Effector CD4-positive, alpha-beta T cell (primary cell): ENCODE measurements at regions not wholly inside any gene's neighbourhood (a gene's known extent, or its start where the extent isn't known, plus 50 kb on each side); places are given as distances from the start of the nearest gene placed in this dataset.

Experiments used
- DNase-seq: peaks from one replicate; pipeline ENCODE4 v3.0.0-alpha.2; 2020

DNA sequence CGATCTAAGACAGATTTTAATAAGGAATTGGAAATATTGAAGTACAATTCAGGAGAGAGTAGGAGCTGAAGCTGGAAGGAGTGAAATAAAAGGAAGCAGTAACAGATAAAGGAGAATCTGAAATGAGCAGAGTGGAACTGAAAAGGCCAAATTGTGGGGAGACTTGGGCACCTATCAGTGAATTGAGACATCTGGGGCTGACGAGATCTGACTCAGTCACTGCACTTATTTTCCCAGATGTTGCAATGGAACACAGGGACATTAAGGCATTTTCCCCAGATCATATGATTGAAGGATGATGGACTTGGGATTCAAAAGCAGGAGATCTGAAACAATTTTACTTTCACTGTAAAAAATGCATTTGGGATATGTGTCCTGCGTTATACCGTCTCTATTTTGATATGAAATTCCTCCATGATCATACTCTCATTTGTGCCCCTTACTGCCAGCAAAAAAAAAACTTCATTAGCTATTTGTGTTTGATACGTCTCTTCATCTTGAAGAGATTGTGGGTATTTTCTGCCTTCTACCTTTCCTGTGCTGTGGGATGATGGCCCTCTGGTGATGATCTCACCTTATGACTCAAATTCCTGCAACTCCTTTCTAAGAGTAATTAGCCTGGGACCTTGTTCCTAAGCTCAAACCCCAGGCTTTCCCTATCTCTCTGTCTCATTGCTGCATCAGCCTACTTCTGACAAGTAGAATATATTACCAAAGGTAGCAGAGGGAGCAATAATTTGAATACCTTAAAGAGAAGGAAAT is 278.5 kb upstream of the MAN1A1 start:
- no peak for DNase-seq

DNA sequence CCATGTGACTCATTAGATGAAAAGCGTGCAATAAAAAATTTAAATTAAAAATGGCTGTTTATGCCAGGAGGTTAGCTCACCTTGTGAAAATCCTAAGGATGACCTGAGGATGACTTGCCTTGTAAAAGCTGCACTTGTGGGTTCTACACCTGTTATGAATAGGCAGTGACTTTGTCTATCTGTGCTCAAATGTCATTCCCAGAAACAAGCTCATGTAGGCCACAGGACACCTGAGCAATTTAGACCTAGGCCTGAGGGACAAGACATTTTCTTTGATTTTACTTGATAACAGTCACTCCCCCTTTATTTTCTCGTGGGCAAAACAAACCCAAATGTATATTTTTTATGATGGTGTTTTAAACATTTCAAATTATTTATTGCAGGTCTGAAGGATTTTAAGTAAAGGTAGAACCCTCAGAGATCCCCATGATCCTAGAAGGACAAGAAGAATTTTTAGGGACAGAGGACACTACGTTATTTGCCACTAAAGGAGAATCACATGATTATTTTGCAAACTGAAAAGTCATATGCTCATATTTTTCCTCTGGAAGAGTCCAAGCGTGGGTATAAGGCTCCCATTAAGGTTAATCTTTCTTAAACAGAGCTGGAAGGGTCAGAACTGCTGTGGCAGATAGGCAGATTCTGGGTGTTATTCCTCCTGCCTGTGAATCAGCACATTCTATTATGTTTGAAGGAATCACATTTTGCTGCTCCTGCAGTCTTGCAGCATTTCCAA is 277.5 kb upstream of the MAN1A1 start:
- DNase-seq, result no peak

DNA sequence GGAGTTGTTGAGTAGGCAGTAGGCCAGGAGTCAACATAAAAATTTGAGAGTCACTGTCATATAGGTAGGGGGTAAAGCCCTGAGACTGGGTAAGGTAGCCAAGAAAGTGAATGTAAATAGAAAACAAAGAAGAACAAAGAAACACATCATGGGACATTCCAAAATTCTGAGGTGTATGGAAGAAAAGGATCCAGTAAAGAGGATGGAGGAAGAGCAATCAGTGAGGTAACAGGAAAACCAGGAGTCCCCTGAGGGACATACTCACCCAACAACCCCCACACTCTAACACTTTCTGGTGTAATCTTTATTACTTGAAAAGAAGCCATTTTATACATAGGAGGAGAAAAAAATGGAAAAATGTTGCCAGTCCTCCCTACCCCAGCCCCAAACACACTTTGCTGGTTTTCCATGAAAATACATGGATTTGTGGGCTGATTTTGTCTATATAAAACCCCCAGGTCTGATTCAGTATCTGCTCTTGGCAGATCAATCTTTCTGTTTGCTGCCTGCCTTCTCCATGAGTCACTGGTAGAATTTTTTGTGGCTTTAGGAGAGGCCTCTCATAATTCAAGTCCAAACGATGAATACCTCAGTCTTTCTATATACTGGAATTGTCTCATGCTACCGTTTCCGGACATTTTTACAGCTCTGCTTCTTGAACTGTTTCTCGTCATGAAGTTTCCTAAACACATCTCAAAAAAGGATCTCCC is 271.4 kb upstream of the MAN1A1 start:
- no peak for DNase-seq

DNA sequence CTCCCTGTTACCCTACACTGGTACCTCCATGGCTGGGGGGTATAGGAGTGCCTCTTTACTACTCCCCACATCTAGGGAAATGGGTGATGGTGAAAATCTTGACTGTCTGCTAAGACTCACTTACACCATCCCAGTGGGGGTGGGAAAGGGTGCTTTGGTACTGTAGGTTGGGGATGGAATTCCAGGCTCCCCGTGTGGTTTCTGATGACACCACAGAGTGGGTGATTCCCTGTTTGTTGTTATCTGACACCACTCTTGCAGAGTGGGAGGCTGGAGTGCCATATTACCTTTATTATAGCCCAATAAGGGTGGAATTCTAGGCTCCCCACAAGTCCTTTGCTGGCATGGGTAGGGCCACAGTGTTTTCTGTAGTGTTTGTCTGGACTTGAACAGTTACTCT is 264.6 kb upstream of the MAN1A1 start:
- DNase-seq, result no peak

DNA sequence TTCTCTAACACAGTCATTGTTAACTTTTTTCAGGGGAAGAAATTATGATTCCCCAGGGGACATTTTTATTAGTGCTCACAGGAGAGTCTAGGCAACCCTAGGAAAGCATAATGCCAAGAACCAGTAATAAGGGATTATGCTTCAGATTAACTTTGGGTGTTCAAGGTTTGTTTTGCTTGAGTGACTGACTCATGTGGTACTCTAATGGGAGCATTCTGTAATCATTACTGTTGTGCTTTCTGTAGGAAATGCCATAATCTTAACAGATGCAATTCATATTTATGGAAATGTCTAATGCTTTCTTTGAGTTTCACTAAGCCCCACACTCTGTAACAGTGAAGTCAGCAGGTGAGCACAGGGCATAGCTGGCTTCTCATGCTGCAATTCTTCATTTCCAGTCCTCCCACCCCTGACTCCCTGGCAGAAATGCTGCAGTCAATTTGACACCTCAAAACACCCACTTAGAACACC is 263.4 kb upstream of the MAN1A1 start:
- DNase-seq, result no peak

DNA sequence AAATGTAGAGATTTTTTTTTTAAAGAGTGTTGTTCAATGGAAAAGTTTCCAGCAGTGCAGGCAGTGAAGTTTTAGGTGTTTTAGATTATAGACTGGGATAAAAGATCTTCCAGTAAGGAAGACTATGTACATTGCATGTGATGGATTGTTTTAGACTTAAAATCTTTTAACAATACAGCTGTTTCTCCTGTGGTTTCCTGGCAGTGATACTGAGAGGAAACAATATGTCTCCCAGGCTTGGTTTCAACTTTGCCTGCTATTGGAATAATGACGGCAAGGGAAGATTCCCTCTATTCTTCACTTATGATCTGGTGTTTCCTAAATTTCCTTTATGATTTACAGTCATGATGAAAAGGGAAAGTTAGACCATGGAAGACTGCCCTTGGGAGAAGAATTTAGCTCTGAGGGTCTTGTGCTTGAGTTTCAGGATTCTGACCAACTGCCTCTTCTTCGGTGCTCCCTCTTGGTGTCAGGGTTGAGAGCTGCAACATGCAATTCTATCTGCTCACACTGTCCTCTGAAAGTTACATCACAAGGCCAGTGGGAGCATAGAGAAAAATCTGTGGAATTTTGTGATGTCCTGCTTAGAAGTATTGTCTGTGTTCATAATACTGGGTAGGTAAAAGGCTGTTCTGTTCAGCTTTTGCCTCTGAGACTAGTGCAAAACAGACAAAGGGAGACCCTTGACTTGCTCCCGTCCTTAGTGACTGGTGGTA is 262.8 kb upstream of the MAN1A1 start:
- no peak for DNase-seq

DNA sequence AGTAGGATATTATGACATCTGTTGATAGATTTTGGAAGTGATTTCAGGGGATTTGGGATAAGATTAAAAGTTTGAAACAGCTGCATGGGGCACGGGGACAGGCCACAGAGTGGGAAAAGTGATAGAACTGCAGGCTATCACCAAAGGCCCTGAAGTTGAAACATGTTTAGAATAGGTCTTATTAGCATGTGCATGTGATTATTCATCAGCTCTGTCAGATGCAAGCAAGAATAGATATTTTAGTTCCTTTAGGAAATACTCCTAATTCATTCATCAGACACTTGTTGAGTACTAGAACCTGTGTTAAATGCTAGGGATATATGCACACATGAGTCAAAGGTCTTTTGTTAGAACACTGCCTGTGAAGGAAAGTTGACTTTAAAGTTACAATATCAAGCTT is 261.2 kb upstream of the MAN1A1 start:
- no peak for DNase-seq

DNA sequence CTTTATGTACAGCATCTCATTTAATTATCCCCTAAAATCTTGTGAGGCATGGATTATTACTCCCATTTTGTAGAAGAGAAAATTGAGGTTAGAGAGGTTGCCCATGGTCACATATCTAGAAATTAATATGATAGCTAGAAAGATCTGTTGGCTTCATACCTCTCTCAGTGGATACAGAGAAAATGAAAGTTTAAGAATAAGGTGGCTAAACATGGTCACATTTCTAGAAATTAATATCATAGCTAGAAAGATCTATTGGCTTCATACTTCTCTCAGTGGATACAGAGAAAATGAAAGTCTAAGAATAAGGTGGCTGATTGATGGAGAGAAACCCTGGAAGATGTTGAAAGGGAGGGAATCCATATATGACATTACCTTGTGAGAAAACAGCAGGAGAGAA is 260.7 kb upstream of the MAN1A1 start:
- DNase-seq, result no peak

DNA sequence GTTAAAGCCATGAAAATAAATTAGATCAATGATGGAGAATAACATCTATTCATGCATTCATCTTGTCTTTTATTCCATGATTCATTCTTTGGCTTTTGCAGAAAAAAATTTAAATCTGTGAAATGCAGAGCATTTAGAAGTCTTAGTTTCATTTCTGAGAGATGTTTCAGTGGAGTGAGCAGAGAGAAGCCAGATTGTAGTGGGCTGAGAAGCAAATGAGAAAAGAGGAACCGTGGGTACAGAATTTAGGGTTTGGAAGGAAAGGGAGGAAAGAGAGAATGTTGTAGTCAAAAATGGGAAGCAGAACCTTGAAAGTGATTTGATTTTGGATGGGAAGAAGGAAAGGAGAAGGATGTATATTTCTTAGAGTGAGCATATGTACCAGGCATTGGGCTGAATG is 260.3 kb upstream of the MAN1A1 start:
- DNase-seq, result no peak

DNA sequence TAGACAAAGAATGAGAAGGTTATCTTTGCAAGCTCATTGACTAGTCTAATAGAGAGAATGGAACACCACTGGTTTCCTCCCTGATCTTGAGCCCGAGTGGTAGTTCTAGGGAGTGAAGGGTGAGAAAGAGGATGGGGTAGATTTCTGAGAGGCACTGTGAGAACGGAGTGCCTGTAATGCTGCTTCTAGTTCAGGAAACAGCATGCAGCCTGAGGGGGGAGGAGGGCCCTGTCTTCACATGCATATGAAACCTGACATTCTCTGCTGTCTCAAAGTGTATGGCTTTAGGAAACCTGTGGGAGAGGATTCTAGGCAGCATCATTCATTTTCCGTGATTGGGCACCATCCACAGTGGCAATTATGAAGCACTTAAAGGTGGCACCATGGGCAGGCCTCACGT is 259.4 kb upstream of the MAN1A1 start:
- DNase-seq, result no peak

DNA sequence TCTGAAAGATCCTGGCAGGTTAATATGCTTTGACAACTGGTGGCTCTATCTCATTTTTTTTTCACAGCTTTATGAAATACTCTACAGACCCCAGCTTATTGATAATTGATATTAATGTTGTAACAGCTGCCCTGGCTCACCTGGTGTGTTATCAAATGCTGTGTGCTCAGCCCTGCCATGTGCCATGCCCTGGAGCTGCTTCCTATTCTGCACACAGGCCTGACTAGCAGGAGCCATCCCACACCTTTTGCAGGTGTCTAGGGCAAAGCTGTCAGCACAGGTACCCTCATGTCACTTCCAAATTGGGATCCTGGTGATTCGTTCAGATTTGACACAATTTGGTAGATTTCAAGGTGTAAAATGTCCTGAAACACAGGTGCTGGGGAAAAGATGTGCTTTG is 254.6 kb upstream of the MAN1A1 start:
- DNase-seq, result no peak

DNA sequence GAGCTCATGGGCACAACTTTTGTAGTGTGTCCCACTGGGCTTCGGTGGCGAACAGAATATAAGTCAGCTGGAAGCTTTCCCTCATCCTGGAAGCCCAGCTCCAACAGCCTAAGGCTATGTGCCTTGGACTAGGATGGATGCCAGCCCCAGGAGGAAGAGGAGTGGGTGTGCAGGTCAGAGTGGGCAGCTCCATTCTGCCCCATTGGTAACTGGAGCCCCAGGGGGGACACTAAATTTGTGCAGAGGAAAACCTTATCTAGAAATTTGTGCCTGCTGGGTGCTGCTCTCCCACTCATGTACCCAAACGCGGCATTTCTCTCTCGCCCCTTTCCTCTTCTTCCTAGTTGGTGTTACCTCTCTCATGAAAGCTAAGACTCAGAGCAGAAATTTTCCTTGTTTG is 253.9 kb upstream of the MAN1A1 start:
- DNase-seq, result no peak

DNA sequence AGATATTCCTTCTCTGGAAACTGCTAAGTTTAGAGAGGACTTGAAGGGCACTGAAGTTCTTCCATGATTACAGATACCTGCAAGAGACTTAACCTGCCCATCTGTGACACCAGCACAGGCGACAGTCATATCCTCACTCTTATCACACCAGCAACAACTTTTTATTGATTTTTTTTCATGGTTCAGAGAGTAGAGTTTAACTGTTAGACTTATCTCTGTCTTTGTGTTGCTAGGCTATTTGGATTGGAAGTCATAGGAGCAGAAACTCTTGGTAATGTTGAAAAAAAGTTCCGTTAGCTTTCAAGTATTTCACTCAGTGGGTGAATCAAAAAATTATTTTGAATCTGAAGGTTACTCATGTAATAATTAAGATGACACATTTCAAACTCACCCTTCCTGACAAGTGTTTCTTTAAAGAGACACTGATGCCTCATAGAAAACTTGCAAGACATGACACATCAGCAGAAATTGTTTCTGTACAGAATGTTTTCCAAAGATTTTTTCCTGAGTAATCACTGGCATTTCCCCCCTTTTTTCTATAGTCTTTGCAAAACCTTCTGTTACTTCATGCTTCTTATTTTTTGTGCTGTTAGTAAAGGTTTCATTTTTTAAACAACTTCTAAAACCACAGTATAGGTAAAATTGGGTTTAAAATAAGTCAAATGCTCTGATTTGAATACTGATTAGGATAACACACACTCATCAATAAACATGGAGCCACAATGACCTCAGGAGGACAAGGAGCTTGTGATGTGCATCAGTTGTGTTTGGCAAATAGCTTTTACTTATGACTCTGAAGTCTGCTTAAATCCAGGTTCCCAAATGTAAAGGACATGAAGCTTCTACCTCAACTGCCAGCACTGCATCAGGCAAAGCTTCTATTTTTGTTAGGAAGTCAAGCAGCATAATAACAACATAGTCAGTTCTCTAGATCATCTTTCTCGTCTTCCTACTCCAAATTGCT is 252.9 kb upstream of the MAN1A1 start:
- no peak for DNase-seq

DNA sequence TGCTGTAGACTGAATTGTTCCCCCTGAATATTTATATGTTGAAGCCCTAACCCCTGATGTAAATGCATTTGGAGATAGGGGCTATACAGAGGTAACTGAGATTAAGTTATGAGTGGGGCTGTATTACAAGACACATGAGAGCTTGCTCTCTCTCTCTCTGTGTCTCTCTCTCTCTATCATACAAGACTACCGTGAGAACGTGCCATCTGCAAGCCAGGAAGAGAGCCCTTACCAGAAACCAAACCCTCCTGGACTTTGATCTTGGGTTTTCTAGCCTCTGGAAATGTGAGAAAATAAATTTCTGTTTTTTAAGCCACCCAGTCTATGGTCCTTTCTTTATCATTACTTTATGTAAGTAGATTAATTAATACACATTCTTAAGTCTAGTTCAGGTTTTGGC is 249.3 kb upstream of the MAN1A1 start:
- no peak for DNase-seq

DNA sequence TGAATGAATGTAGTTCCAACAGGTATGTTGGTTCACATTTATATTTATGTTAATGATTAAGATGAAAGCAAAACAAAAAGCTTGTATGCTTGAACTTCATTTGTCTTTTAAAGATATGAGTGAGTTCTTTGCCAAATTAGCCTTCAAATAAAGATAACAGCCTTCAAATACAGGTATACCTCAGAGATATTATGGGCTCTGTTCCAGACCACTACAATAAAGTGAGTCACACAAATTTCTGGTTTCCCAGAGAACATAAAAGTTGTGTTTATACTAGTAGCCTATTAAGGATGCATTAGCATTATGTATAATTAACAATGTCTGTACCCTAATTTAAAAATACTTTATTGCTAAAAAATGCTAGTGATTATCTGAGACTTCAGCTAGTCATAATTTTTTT is 245.3 kb upstream of the MAN1A1 start:
- no peak for DNase-seq

DNA sequence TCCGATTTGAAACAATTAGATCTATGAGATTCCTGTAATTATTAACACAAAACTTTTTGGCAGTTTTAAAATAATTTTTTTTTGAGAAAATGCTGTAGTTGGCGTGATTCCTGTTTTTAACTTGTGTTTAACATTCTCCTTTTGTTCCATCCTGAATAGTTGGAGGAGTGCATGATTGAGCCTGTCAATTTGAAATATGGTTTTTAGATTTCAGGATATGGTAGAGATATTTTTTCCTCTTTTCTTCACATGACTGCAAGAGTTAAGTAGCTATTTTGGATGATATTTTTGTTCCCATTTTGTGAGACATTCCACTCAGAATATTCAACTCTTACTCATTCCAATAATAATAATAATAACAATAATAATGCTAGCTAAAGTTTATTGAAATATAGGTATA is 241.7 kb upstream of the MAN1A1 start:
- no peak for DNase-seq

DNA sequence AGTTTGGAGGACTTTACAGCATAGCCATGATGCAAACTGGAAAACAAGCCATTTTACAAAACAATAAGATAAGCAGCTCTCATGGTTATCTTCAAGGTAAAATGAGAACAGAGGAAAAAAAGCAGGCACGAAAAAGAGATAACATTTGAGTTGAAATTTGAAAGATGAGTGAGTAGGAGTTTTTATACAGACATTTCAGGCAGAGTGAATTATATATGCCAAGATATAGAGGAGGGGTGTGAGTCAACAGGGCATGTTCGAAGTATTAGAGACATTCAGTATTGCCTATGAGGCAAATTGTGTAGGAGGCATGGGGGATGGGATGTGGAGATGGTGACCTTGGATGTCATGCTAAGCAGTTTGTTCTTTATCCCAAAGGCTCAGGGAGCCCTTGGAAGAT is 240.5 kb upstream of the MAN1A1 start:
- DNase-seq, result no peak

DNA sequence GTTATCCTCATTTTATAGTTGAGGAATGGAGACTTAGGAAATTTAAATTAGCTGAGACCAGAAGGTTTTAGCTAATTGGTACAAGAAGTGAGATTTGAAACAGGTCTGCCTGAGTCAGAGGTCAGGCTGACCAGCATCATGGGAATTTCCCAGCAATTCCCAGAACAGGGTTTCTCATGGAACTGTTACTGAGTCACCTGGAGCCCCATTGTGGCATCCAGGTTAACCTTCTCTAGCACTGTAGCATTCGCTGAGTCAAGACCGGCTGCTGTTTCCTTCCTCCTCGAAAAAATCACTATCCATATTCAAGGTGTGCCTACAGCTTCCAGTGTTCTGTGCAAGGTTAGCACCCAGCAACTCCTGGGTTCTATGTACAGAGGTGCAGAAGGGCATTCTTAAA is 238.0 kb upstream of the MAN1A1 start:
- no peak for DNase-seq

DNA sequence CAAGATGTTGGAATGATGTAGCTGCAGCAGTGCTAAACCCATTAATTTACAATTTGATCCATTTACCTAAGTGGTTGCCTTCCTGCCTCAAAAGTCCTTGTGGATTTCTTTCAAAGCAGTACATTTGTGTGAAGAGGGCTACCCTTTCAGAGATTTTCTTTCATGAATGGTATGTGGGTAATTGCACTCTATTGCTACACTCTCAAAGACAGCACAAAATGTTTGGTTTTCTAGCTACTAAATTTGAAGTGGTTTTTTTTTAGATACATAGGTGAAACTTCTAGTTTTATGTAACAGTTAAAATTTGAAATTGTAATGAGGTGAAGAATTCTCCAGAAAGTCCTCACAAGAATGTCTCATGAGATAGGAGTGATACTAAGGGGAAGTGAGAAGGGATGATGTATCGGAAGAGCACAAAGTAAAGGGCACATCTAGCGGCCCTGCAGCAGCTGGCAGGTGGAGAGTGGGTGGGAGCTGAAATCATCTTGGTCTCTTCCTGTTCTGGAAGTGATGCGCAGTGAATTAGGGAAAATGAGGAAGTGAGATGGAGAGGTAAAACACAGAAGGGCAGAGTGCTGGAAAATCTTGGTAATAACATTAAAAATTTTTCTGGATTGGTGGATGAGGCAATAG is 236.8 kb upstream of the MAN1A1 start:
- DNase-seq, result no peak

DNA sequence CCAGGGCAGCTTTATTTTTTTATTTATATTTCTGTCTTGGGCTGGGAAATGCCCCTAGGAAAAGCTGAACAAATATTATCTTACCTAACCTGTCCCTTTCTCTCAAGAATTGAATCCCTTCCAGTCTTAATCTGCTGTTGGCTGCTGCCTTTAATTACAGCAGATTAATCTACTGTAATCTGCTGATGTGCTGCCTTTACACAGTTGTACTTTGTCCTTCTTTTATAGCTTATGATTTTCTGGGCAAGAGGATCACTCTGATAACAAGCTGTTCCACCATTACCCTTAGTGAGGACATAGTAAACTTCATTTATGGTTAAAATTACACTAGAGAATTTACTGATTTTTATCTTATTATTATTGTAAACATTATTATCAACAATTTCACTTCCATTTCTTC is 234.5 kb upstream of the MAN1A1 start:
- no peak for DNase-seq

DNA sequence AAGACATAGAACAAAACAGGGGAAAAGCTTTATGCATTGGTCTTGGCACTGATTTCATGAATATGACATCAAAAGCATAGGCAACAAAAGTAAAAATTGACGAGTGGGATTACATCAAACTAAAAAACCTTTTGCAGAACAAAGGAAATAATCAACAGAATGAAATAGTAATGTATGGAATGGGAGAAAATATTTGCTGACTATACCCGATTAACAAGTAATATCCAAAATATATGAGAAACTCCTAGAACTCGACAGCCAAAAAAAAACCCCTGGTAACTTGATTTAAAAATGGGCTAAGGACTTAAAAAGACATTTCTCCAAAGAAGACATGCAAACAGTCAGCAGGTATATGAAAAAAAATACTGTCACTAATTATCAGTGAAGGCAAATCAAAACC is 231.7 kb upstream of the MAN1A1 start:
- DNase-seq, result no peak

DNA sequence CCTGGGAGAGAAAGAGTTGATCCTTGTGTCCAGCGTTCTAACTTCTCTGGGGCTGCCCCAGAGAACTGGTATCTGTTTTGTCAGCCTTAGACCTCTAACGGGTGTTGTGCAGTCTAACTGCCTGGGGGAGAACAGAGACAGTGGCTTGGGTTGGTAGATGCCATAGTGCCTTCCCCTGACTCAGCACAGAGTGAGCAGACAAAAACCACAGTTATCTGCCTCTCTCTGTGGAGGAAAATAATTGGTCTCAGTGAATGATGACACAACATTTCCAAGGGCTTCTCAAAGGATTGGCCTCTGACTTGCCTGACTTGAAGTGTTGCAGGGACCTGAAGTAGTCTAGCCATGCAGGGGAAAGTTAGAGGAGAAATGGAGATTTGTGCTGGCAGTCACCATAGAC is 226.2 kb upstream of the MAN1A1 start:
- no peak for DNase-seq
